ENCODE measurements at regions not wholly inside any gene's neighbourhood (a gene's known extent, or its start where the extent isn't known, plus 50 kb on each side); places are given as distances from the start of the nearest gene placed in this dataset.
"Not testable (repeated sequence)": the region's sequence is repeated elsewhere in the genome, so short reads cannot be mapped to it uniquely, and the experiment has no call there.

DNA sequence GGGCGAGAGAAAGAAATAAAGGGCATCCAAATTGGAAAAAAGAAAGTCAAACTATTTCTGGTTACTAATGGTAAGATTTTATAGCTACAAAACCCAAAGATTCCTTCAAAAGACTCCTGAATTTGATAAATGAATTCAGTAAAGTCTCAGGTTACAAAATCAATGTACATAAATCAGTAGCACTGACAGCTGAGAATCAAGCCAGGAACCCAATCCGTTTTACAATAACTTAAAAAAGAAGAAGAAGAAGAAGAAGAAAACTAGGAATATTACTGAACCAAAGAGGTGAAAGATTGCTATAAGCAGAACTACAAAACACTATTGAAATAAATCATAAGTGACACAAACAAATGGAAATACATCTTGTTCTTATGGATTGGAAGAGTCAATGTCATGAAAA, 291.5 kb upstream of the GULP1 start:
- DNase-seq: no peak

DNA sequence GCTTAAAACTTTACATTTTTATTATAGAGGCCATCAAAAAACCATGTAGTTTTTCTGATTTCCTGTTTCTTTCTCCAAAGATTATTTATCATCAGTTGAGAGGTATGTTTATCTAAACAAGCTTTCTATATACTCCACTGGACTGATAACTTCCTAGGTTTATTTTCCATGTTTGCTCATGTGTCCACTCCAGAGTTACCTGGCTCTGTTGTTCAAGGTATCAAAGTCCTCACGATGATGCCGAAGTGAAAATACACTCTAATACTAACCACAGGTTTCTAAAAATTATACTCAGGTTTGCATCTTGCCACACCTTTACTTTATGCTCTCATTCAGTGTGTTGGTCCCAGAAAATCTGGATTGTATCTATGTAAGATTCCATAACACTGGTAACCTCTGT, 287.9 kb upstream of the GULP1 start:
- DNase-seq: no peak

DNA sequence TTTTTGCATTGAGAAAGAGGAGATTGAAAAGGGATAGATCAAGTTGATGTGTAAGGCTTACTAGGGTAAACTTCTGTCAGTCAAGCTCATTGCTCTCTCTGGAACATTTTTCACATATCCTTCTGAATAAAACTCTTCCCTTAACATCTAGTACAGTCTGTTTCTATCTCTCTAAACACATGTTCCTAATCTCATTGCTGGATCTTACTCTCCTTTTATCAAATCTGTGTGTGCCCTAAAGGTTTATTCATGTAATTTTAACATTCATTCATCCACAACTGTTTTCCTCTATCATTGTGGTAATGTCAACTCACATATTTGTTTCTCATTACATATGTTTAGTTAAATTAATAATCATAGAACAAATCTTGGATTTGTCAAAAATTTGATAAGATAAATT, 277.9 kb upstream of the GULP1 start:
- DNase-seq: no peak

DNA sequence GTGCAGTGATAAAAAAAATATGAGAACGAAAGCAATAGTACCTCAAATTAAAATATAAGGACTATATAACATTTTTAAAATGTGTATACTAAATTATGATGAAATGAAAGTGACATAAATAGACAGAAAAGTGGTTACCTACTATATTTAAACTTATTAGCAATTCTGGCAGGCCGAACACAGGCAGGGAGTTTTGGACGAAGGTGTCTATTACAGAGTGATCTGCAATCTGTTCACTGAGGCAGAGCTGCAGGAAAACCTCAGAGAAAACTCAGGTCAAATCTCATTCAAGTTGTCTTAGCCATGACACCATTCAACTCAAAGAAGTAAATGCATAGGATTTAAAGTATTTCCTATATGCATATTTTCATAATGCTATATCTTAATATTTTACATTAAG, 274.8 kb upstream of the GULP1 start:
- DNase-seq: no peak

DNA sequence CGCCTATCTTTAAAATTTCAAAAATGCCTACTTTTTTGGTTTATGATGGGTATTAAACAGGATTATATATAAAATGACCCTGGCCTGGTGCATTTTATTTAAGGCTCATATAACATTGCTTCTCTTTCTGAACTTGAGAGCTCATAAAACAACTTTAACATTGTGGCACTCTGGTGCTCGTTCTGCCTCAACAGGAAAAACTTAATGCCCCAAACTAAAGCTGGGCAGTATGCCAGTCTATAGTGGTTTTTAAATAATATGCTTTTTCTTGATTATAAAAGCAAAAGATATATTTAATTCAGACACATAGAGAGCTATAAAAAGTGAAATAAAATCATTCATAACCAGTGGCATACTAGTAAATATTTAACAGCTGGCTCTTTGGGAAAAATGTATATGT, 269.3 kb upstream of the GULP1 start:
- no peak for DNase-seq

DNA sequence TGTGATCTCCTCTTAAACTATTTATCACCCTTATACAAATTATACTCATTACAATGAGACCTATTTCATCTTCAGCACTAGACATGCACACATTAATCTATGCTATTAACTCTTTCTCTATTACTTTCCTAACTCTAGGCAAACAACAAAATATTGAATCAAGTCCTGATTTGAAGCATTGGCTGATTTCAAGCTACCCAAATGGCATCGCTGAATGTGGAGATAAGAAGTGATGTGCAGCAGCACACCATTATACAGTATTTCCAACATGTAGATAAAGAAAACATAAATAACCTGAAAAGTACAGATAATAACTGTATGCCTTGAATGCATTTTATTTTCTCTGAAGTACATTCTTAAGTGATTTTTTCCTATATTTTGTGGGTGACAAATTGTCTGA, 268.6 kb upstream of the GULP1 start:
- DNase-seq: no peak

DNA sequence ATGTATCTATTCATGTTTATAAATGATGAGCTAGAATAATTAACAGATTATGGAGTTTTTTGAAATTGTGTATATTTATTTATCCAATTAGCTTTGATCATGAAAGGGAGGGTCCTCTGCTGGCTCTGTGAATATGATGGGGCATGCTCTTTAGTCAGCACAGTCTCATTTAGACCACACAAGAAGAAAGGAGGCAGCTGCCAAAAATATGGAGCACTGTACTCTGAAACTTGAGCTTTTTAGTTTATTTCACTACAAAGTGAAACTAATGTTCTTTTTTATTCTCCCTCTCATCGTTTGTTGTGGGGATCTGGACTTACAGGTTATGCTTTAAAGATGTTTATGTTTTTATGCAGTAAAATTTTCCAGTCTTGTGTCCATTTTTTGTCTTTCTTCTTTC, 266.9 kb upstream of the GULP1 start:
- DNase-seq: no peak

DNA sequence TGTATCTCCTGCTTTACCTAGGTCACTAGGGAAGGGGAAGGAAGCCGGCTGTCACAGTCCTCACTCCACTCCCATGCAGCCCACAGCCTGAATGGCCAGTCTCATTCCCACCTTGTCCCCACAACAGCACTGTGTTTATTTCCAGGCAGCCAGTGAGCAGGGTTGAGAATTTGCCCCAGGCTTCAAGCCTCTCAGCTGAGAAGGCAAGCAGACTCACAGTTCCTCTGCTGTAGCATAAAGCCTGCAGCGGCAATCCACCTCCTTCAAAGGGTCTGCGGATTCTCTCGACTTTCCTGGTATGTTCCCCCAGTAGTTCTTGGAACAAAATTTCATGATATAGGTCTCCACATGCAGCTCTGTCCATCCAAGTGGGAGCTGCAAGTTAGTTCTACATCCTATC, 262.9 kb upstream of the GULP1 start:
- no peak for DNase-seq

DNA sequence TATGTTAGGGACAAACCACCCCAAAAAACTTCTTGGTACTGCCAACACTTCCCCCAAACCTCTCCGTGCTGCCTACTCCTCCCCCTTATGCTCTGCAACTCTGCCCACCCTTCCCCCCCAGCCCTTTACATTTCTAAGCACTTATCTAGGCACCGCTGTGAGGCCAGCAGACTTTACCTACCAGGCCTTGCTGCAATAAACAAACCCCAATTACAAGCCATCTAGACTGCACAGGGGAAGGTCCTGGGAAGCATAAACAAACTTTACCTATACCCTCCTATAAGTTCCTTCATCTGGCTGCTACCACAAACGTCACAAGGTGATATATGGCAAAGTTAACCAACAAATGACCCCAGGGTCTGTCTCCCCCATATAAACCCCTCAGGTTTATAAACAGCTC, 259.4 kb upstream of the GULP1 start:
- DNase-seq: no peak

DNA sequence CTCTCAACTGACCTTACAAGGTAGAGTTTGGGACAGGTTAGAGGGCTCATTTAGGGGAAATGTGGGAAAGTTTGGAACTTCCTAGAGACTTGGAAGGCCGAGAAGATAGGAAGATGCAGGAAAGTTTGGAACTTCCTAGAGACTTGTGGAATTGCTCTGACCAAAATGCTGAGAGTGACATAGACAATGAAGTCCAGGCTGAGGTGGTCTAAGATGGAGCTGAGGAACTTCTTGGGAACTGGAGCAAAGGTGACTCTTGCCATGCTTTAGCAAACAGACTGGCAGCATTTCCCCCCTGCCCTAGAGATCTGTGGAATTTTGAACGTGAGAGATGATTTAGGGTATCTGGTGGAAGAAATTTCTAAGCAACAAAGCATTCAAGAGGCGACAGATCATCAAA, 258.9 kb upstream of the GULP1 start:
- DNase-seq: no peak

DNA sequence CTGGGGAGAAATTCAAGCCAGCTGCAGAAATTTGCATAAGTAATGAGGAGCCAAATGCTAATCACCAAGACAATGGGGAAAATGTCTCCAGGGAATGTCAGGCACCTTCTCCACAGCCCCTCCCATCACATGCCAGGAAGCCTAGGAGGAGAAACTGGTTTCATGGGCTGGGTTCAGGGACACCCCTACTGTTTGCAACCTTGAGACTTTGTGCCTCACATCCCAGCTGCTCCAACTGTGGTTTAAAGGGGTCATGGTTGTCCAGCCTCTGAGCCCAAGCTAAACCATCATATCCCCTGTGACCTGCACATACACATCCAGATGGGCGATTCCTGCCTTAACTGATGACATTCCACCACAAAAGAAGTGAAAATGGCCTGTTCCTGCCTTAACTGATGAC, 258.4 kb upstream of the GULP1 start:
- not testable (repeated sequence) for DNase-seq

DNA sequence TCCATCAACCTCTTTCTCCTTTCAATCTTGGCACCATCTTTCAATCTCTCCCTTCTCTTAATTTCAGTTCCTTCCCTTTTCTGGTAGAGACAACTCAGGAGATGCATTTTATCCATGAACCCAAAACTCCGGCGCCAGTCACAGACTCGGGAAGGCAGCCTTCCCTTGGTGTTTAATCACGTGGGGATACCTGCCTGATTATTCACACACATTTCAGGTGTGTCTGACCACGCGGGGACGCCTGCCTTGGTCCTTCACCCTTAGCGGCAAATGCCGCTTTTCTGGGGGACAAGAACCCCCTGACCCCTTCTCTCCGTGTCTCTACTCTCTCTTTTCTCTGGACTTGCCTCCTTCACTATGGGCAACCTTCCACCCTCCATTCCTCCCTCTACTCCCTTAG, 257.6 kb upstream of the GULP1 start:
- not testable (repeated sequence) for DNase-seq

DNA sequence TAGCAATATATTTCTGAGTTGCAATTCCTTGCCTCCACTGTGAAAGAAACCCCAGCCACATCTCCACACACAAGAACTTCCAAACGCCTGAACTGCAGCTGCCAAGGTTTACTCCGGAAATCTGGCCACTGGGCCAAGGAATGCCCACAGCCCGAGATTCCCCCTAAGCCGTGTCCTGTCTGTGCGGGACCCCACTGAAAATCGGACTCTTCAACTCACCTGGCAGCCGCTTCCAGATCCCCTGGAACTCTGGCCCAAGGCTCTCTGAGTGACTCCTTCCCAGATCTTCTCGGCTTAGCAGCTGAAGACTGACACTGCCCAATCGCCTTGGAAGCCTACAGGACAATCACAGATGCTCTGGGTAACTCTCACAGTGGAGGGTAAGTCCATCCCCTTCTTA, 256.3 kb upstream of the GULP1 start:
- not testable (repeated sequence) for DNase-seq

DNA sequence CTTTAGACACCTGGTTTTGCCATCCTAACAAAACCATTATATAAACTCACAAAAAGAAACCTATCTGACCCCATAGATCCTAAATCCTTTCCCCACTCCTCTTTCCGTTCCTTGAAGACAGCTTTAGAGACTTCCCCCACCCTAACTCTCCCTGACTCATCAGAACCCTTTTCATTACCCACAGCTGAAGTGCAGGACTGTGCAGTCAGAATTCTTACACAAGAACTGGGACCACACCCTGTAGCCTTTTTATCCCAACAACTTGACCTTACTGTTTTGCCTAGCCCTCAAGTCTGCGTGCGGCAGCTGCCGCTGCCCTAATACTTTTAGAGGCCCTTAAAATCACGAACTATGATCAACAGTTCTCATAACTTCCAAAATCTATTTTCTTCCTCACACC, 254.9 kb upstream of the GULP1 start:
- not testable (repeated sequence) for DNase-seq

DNA sequence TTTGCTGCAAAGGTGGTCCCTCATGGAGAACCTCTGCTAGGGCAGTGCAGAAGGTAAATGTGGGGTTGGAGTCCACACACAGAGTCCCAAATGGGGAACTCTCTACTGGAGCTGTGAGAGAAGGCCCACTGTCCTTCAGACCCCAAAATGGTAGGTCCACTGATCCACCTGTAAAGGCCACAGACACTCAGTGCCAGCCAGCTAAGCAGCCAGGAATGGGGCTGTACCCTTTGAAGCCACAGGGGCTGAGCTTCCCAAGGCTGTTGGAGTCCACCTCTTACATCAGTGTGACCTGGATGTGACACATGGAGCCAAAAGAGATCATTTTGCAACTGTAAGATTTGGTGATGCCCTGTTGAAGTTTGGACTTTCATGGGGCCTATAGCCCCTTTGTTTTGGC, 252.4 kb upstream of the GULP1 start:
- no peak for DNase-seq

DNA sequence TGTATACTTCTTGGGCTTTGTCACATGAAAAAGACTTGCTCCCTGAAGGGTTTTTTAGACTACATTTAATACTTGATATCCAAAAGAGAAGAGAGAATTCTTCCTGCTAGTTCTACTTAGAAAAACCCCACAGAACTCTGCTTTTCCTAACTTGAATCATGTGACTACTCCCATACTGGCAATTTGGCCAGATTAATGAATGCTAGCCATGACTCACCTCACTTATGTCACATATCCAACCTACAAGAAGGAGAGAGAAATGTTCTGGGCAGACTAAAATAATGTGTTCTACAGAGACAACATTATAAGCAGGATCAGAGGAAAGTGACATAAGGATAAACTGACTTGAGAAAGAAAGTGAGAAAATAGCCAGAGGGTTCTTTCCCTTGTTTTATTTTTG, 249.3 kb upstream of the GULP1 start:
- no peak for DNase-seq

DNA sequence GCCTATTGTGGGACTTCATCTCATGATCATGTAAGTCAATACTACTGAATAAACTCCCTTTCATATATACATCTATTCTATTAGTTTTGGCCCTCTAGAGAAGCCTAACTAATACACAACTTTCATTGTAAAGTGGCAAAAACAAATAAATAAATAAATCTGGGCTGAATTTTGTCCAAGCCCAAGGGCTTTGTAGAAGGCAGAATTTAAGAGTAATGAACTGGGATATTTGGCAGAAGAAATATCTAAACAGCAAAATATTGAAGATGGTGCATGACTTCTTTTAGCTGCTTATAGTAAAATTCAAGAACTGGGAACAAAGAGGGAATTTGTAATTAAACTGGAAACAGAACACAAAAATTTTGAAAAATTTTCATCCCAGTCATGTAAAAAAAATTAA, 246.7 kb upstream of the GULP1 start:
- DNase-seq: no peak

DNA sequence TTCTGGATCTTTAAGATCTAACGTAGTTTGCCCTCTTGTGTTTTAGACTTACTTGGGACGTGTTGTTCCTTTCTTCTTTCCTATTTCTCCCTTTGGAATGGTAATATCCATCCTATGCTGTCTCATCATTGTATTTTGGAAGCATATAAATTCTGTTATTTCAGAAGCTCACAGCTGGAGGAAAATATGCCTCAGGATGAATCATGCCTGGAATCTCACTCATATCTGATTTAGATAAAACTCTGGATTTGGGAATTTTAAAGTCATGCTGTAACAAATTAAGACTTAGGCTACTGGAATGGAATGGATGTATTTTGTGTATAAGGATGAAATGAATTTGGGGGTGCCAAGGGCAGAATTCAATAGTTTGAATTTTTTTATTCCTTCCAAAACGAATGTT, 245.2 kb upstream of the GULP1 start:
- DNase-seq: no peak

DNA sequence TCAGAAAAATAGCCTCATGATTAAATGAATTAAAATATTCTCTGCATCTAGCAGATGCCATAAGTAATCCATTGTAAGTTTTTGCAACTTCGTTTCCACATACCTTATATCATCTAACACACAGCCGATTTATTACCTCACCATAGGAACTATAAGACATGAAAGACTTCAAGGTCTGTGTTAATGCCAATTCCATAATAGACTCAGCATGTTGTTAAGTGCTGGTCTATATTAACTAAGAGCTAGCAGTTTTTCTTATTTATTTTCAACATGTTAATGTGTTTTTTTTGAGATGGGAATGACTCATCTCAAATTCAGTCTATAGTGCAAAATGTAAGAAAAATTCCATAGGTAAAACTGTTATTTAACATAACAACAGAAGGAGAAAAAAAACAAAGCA, 243.9 kb upstream of the GULP1 start:
- DNase-seq: no peak

DNA sequence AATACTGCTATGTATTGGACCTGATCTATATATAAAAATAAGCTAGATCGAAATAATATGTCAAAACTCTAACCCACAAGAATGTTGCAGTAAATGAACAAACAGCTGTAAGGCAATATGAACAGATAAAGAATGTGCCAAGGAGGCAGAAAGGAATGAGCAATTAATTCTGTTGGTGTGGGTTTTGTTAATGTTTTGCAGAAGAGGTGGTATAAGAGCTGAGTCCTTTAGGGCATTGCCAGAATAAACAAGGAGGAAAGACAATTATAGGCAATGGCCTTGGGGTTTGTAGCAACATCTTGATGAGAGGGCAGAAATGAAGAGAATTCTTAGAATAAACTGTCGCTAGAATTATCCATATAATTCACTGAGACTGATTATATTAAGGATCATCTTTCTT, 240.9 kb upstream of the GULP1 start:
- DNase-seq: no peak

DNA sequence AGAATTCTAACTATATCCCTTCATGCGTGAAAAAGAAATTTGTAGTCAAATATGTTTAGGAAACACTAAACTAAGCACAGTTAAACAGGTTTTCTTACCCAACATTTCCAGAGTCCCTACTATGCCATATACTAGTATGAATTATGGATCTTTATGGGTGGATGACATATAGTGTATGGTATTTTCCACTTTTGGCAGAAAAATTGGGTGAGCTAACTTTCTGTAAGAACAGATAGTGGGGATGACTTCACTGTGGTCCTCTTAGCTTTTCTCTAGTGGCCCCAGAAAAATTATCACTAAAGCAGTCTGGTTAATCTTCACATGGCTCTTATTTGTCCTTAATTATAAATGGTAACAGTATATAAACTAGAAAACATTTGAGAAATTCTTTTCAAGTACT, 240.0 kb upstream of the GULP1 start:
- DNase-seq: no peak

DNA sequence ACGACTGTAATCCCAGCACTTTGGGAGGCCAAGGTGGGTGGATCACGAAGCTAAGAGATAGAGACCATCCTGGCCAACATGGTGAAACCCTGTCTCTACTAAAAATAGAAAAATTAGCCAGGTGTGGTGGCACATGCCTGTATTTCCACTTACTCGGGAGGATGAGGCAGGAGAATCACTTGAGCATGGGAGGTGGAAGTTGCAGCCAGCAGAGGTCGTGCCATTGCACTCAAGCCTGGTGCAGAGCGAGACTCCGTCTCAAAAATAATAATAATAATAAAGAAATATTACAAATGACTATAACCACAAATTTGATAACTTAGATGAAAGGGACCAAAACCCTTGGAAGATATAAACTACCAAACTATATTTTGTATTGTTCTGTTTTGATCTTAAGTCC, 226.3 kb upstream of the GULP1 start:
- DNase-seq: no peak

DNA sequence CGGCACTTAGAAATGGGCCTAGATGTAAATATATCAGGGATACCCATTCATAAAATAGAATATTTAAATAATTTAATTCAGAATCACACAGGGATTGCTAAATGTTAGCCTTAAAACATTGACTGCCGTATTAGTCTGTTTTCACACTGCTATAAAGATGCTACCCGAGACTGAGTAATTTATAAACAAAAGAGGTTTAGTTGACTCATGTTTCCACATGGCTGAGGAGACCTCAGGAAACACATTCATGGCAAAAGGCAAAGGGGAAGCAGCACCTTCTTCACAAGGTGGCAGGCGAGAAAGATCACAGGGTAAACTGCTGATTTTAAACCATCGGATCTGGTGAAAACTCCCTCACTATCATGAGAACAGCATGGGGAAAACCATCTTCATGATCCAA, 223.6 kb upstream of the GULP1 start:
- DNase-seq: no peak

DNA sequence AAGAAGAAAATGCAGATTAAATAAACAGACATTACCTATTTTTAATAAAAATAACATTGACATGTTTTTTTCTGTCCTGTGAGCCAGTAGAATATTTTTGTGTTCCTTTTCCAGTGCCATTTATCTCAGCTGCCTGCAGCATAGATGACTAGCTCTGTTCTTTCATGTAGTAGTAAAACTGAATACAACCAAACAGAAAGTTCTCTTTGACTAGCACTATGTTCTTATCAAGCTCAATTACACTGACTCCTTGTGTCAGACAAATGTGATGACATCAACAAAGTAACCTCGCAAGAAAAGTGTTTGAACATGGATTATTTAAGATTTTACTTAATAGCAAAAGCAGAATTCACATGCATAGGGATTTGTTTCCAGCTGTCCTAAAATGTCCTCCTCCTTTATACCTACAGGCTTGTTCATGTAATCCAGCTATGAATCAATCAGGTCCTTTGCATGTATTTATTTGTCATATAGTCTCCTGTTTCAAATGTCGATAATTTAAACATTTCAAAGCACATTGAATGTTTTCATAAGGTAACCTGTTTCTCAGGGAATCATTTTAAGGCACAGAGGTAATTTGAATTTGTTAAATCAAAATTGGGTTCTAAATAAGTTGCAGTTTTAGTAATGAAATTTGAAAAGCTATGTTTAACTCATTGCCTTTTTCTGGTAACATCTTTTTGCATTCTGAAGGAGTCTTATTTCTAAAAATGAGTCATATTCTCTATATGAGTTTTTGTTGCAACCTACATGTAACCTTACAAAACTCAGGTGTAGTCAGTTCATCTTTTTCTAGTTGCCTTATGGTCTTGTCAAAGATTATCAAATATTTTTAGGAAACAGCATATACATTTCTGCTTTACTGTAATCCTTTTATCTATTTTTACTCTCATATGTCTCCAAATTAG, 215.3 kb upstream of the GULP1 start:
- DNase-seq: no peak

DNA sequence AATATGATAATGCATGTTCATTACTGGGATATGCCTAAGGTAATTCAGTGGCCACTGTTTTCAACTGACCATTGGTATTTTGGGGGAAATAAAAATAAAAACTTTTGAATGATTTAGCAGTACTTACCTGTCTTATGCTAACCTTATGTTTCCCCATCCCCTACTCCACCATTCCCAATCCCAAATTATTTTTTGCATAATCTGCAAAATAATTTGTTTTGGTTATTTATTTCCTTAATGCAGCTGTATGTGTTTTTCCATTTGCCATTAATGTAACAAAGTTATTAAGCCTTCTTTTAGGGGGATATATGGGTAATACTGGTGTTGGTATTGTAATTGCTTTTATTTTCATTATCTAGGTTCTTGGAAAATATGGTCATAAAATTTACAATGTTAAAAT, 213.9 kb upstream of the GULP1 start:
- no peak for DNase-seq
